ENCODE measurements at regions not wholly inside any gene's neighbourhood (a gene's known extent, or its start where the extent isn't known, plus 50 kb on each side); places are given as distances from the start of the nearest gene placed in this dataset.
"Not testable (repeated sequence)": the region's sequence is repeated elsewhere in the genome, so short reads cannot be mapped to it uniquely, and the experiment has no call there.

- no peak for DNase-seq
Measured at GRCh38 chr9:119709431-119709830, 340.2 kb upstream of the BRINP1 start.

- no peak for DNase-seq
Measured at GRCh38 chr9:119707228-119707845, 338.1 kb upstream of the BRINP1 start.

GRCh38 chr9:119701651-119702050, 332.4 kb upstream of the BRINP1 start:
- DNase-seq = no peak

- no peak for DNase-seq
Measured at GRCh38 chr9:119698535-119698934, 329.3 kb upstream of the BRINP1 start.

GRCh38 chr9:119697996-119698395, 328.8 kb upstream of the BRINP1 start:
- DNase-seq = no peak

GRCh38 chr9:119689879-119690278, 320.6 kb upstream of the BRINP1 start:
- DNase-seq = no peak

GRCh38 chr9:119688547-119688946, 319.3 kb upstream of the BRINP1 start:
- no peak for DNase-seq

GRCh38 chr9:119677811-119678505, 308.7 kb upstream of the BRINP1 start:
- DNase-seq = no peak

GRCh38 chr9:119675951-119676350, 306.7 kb upstream of the BRINP1 start:
- no peak for DNase-seq

GRCh38 chr9:119672763-119673162, 303.5 kb upstream of the BRINP1 start:
- not testable (repeated sequence) for DNase-seq

- no peak for DNase-seq
Measured at GRCh38 chr9:119667916-119668315, 298.7 kb upstream of the BRINP1 start.

GRCh38 chr9:119667163-119667562, 297.9 kb upstream of the BRINP1 start:
- no peak for DNase-seq

- no peak for DNase-seq
Measured at GRCh38 chr9:119662329-119662728, 293.1 kb upstream of the BRINP1 start.

- no peak for DNase-seq
Measured at GRCh38 chr9:119652931-119653330, 283.7 kb upstream of the BRINP1 start.

GRCh38 chr9:119649205-119649604, 280.0 kb upstream of the BRINP1 start:
- no peak for DNase-seq

GRCh38 chr9:119639287-119639955, 270.2 kb upstream of the BRINP1 start:
- DNase-seq = no peak

GRCh38 chr9:119634006-119634405, 264.8 kb upstream of the BRINP1 start:
- DNase-seq = no peak

- no peak for DNase-seq
Measured at GRCh38 chr9:119611565-119611964, 242.3 kb upstream of the BRINP1 start.

GRCh38 chr9:119609277-119609971, 240.2 kb upstream of the BRINP1 start:
- no peak for DNase-seq

GRCh38 chr9:119601632-119602031, 232.4 kb upstream of the BRINP1 start:
- no peak for DNase-seq

GRCh38 chr9:119597499-119597898, 228.3 kb upstream of the BRINP1 start:
- DNase-seq = no peak

GRCh38 chr9:119596703-119597102, 227.5 kb upstream of the BRINP1 start:
- DNase-seq = no peak

GRCh38 chr9:119588874-119589744, 219.9 kb upstream of the BRINP1 start:
- no peak for DNase-seq

Data from hematopoietic multipotent progenitor cell treated with erythropoietin and hydrocortisone succinate and interleukin-3 and kit ligand, for 8 days (in vitro differentiated cells).